Gastroesophageal sphincter (tissue), 4 donors: ENCODE measurements at regions not wholly inside any gene's neighbourhood (a gene's known extent, or its start where the extent isn't known, plus 50 kb on each side); places are given as distances from the start of the nearest gene placed in this dataset.

Experiments used
- ATAC-seq: fragments of 150-250 bp; one replicate; pipeline ENCODE4 v1.9.1; 2016; ENCODE audit warnings: mild to moderate bottlenecking, moderate library complexity
- H3K27ac ChIP-seq, 4 donors: fragments of 200-600 bp; sonication (generic) in 3 of 4; 1 replicate in 3 of 4; 2 replicates in 1 of 4; pipeline ENCODE4 v1.5.1; 2016 to 2019
- H3K27me3 ChIP-seq: fragments of 200-600 bp; sonication (generic); one replicate; pipeline ENCODE4 v1.5.1; 2019
- H3K36me3 ChIP-seq, 2 donors: fragments of 200-600 bp; sonication (generic); one replicate each; pipeline ENCODE4 v1.5.1; 2019; ENCODE audit warnings: control low read depth in 1 of 2
- H3K4me1 ChIP-seq, 3 donors: fragments of 200-600 bp; sonication (generic); 1 replicate in 2 of 3; 2 replicates in 1 of 3; pipeline ENCODE4 v1.5.1; 2016 to 2019; ENCODE audit warnings: control low read depth in 2 of 3
- H3K4me3 ChIP-seq, 2 donors: fragments of 200-600 bp; sonication (generic); one replicate each; pipeline ENCODE4 v1.5.1; 2019; ENCODE audit warnings: mild to moderate bottlenecking in 1 of 2, moderate library complexity in 1 of 2
- H3K9me3 ChIP-seq, 3 donors: fragments of 200-600 bp; sonication (generic); one replicate each; pipeline ENCODE4 v1.5.1; 2017 to 2019; ENCODE audit warnings: control low read depth in 2 of 3
- CTCF ChIP-seq, 4 experiments: fragments of 200-600 bp in 2 of 4; fragments of 450-650 bp in 2 of 4; sonication (generic) in 1 of 4; IDR thresholded peaks; one replicate each; pipeline ENCODE4 v1.5.1; 2017 to 2019; ENCODE audit warnings: antibody characterized with exemption in 4 of 4, mild to moderate bottlenecking in 2 of 4, moderate library complexity in 2 of 4
- EP300 ChIP-seq: sonication (generic); formaldehyde crosslinking; IDR thresholded peaks from one replicate; pipeline ENCODE4 v1.6.1; 2017; ENCODE audit warnings: antibody characterized with exemption, mild to moderate bottlenecking
- POLR2A ChIP-seq, 2 donors: fragments of 450-650 bp; IDR thresholded peaks; one replicate each; pipeline ENCODE4 v1.6.1; 2017; ENCODE audit warnings: antibody characterized with exemption in 2 of 2, mild to moderate bottlenecking in 2 of 2, moderate library complexity in 1 of 2
- POLR2AphosphoS5 ChIP-seq: sonication (generic); formaldehyde crosslinking; IDR thresholded peaks from one replicate; pipeline ENCODE4 v1.6.1; 2017; ENCODE audit warnings: antibody characterized with exemption
- WGBS, 2 donors: methylation state at CpG; one replicate each; pipeline ENCODE4 v1.1.5; 2018; ENCODE audit warnings: low coverage in 1 of 2; 5-methylcytosine and 5-hydroxymethylcytosine counted together

- no peak for TF ChIP-seq CTCF (IDR thresholded peaks at IDR 0.05)
- no peak for TF ChIP-seq POLR2A (IDR thresholded peaks at IDR 0.05)
- no peak for TF ChIP-seq POLR2AphosphoS5
- no peak for TF ChIP-seq EP300
- WGBS, 2 donors: 65 to 68% methylated on average over 8 of the region's 8 CpGs
Observed at GRCh38 chr2:6206882-6207281, 514.7 kb downstream of the SOX11 start.

GRCh38 chr2:6211236-6211635, 519.1 kb downstream of the SOX11 start:
- peaks cover 10% of the 10 kb centered on the region for H3K27me3 ChIP-seq
- TF ChIP-seq POLR2A (IDR thresholded peaks at IDR 0.05): no peak
- no peak for TF ChIP-seq CTCF (IDR thresholded peaks at IDR 0.05)
- no peak for TF ChIP-seq POLR2AphosphoS5
- TF ChIP-seq EP300: no peak
- 33 to 78% methylated on average over 1 of the region's 1 CpG for WGBS, 2 donors
- no peaks in the 10 kb centered on the region for H3K36me3 ChIP-seq
- no peaks in the 10 kb centered on the region for H3K4me1 ChIP-seq
- no peak for ATAC-seq
- H3K27ac ChIP-seq: no peak overlapping the region
- H3K4me3 ChIP-seq: no peak overlapping the region
- H3K9me3 ChIP-seq: no peaks in the 10 kb centered on the region

More at GRCh38 chr2:6206882-6207281, 514.7 kb downstream of the SOX11 start:
- Histone ChIP-seq H3K27ac (no peak overlapping the region), H3K27me3 (peaks cover 4% of the 10 kb centered on the region), H3K4me1 (no peaks in the 10 kb centered on the region), H3K36me3 (no peaks in the 10 kb centered on the region), H3K9me3 (no peaks in the 10 kb centered on the region), H3K4me3 (no peak overlapping the region)
- no peak for ATAC-seq

GRCh38 chr2:6212491-6212890, 520.3 kb downstream of the SOX11 start:
- TF ChIP-seq POLR2AphosphoS5: no peak
- TF ChIP-seq POLR2A (IDR thresholded peaks at IDR 0.05): no peak
- no peak for TF ChIP-seq CTCF (IDR thresholded peaks at IDR 0.05)
- TF ChIP-seq EP300: no peak
- Histone ChIP-seq H3K27ac (no peak overlapping the region), H3K9me3 (no peaks in the 10 kb centered on the region), H3K36me3 (no peaks in the 10 kb centered on the region), H3K4me3 (no peak overlapping the region), H3K4me1 (no peaks in the 10 kb centered on the region), H3K27me3 (peaks cover 10% of the 10 kb centered on the region)
- ATAC-seq: no peak
- 35 to 43% methylated on average over 5 to 6 of the region's 6 CpGs for WGBS, 2 donors

- Histone ChIP-seq H3K36me3 (no peaks in the 10 kb centered on the region), H3K4me3 (no peak overlapping the region), H3K27me3 (peaks cover 10% of the 10 kb centered on the region), H3K9me3 (no peaks in the 10 kb centered on the region), H3K4me1 (no peaks in the 10 kb centered on the region), H3K27ac (no peak overlapping the region)
- TF ChIP-seq POLR2A (IDR thresholded peaks at IDR 0.05) (no peak), POLR2AphosphoS5 (no peak), CTCF (IDR thresholded peaks at IDR 0.05) (no peak), EP300 (no peak)
- ATAC-seq: no peak
- WGBS, 2 donors: 90 to 91% methylated on average over 5 to 19 of the region's 20 CpGs
Observed at GRCh38 chr2:6213056-6213780, 521.0 kb downstream of the SOX11 start.

GRCh38 chr2:6214471-6214870, 522.3 kb downstream of the SOX11 start:
- Histone ChIP-seq H3K27ac (no peak overlapping the region), H3K36me3 (no peaks in the 10 kb centered on the region), H3K4me1 (no peaks in the 10 kb centered on the region), H3K27me3 (peaks cover 6% of the 10 kb centered on the region), H3K9me3 (no peaks in the 10 kb centered on the region), H3K4me3 (no peak overlapping the region)
- TF ChIP-seq POLR2AphosphoS5: no peak
- no peak for TF ChIP-seq CTCF (IDR thresholded peaks at IDR 0.05)
- no peak for TF ChIP-seq EP300
- TF ChIP-seq POLR2A (IDR thresholded peaks at IDR 0.05): no peak
- WGBS, 2 donors: 74 to 88% methylated on average over 4 to 6 of the region's 6 CpGs
- ATAC-seq: no peak
